H7 (cell line): ENCODE measurements at regions not wholly inside any gene's neighbourhood (a gene's known extent, or its start where the extent isn't known, plus 50 kb on each side); places are given as distances from the start of the nearest gene placed in this dataset.
"Not testable (repeated sequence)": the region's sequence is repeated elsewhere in the genome, so short reads cannot be mapped to it uniquely, and the experiment has no call there.

Experiments
- DNase-seq: peaks from one replicate; pipeline ENCODE4 v3.0.0; 2012
- H3K27me3 ChIP-seq: 2 replicates; pipeline ENCODE4 v1.6.0; 2011; ENCODE audit warnings: mild to moderate bottlenecking, low read length; ENCODE audit not compliant: control insufficient read depth, insufficient read depth
- H3K36me3 ChIP-seq: replicated peaks from 2 replicates; pipeline ENCODE4 v1.5.1; 2011; ENCODE audit warnings: low read length; ENCODE audit not compliant: control insufficient read depth, insufficient read depth
- H3K4me3 ChIP-seq: 2 replicates; pipeline ENCODE4 v1.5.1; 2011; ENCODE audit warnings: low read depth, mild to moderate bottlenecking, control low read depth, low read length, moderate library complexity; ENCODE audit not compliant: insufficient read depth

- Histone ChIP-seq H3K27me3 (peaks cover 30% of the 10 kb centered on the region), H3K4me3 (no peak overlapping the region), H3K36me3 (no peaks in the 10 kb centered on the region)
- no peak for DNase-seq
These were observed 262.5 kb downstream of the CGGBP1 start for GRCh38 chr3:87796137-87796842.

GRCh38 chr3:87795701-87796100 lies 263.1 kb downstream of the CGGBP1 start:
- peaks cover 31% of the 10 kb centered on the region for H3K27me3 ChIP-seq
- DNase-seq = no peak
- no peak overlapping the region for H3K4me3 ChIP-seq
- H3K36me3 ChIP-seq = no peaks in the 10 kb centered on the region

GRCh38 chr3:87793337-87793877 lies 265.4 kb downstream of the CGGBP1 start:
- DNase-seq = no peak
- Histone ChIP-seq H3K4me3 (peak overlapping the region; percentile 62), H3K36me3 (no peaks in the 10 kb centered on the region), H3K27me3 (peaks cover 31% of the 10 kb centered on the region)

GRCh38 chr3:87792534-87793336 lies 266.1 kb downstream of the CGGBP1 start, which contains the start of gene HTR1F:
HTR1F (plus strand) TSS chr3:87792706.
- no peaks in the 10 kb centered on the region for H3K36me3 ChIP-seq
- H3K4me3 ChIP-seq = peak within 1 kb of the TSS; percentile 62
- peak; percentile 75 for DNase-seq
- H3K27me3 ChIP-seq = peaks cover 31% of the 10 kb centered on the region

GRCh38 chr3:87792198-87792533 lies 266.6 kb downstream of the CGGBP1 start:
- no peak for DNase-seq
- Histone ChIP-seq H3K27me3 (peaks cover 31% of the 10 kb centered on the region), H3K4me3 (peak overlapping the region; percentile 62), H3K36me3 (no peaks in the 10 kb centered on the region)

- Histone ChIP-seq H3K4me3 (no peak overlapping the region), H3K36me3 (no peaks in the 10 kb centered on the region), H3K27me3 (peaks cover 31% of the 10 kb centered on the region)
- DNase-seq = no peak
These were observed 267.4 kb downstream of the CGGBP1 start for GRCh38 chr3:87791248-87792027.

GRCh38 chr3:87789049-87789448 lies 269.8 kb downstream of the CGGBP1 start:
- not testable (repeated sequence) for DNase-seq, H3K36me3 ChIP-seq, H3K4me3 ChIP-seq
- peaks cover 28% of the 10 kb centered on the region for H3K27me3 ChIP-seq

GRCh38 chr3:87788516-87788915 lies 270.3 kb downstream of the CGGBP1 start:
- no peak for DNase-seq
- Histone ChIP-seq H3K27me3 (peaks cover 22% of the 10 kb centered on the region), H3K4me3 (no peak overlapping the region), H3K36me3 (no peaks in the 10 kb centered on the region)

GRCh38 chr3:87780811-87781210 lies 278.0 kb downstream of the CGGBP1 start:
- no peaks in the 10 kb centered on the region for H3K36me3 ChIP-seq
- no peaks in the 10 kb centered on the region for H3K27me3 ChIP-seq
- no peak for DNase-seq
- H3K4me3 ChIP-seq = no peak overlapping the region

- no peaks in the 10 kb centered on the region for H3K27me3 ChIP-seq
- no peak overlapping the region for H3K4me3 ChIP-seq
- no peak for DNase-seq
- H3K36me3 ChIP-seq = no peaks in the 10 kb centered on the region
These were observed 279.9 kb downstream of the CGGBP1 start for GRCh38 chr3:87778876-87779275.

GRCh38 chr3:87771337-87772192 lies 287.2 kb downstream of the CGGBP1 start:
- Histone ChIP-seq H3K27me3 (no peaks in the 10 kb centered on the region), H3K36me3 (no peaks in the 10 kb centered on the region), H3K4me3 (no peak overlapping the region)
- peak; percentile 16 for DNase-seq

- H3K27me3 ChIP-seq = no peaks in the 10 kb centered on the region
- no peaks in the 10 kb centered on the region for H3K36me3 ChIP-seq
- DNase-seq = no peak
- H3K4me3 ChIP-seq = no peak overlapping the region
These were observed 292.1 kb downstream of the CGGBP1 start for GRCh38 chr3:87766721-87767120.

- DNase-seq = no peak
- H3K4me3 ChIP-seq = no peak overlapping the region
These were observed 293.5 kb downstream of the CGGBP1 start for GRCh38 chr3:87765256-87765655.

GRCh38 chr3:87761795-87762194 lies 297.0 kb downstream of the CGGBP1 start:
- DNase-seq = no peak
- Histone ChIP-seq H3K4me3 (no peak overlapping the region), H3K36me3 (no peaks in the 10 kb centered on the region), H3K27me3 (no peaks in the 10 kb centered on the region)

More at GRCh38 chr3:87765256-87765655, 293.5 kb downstream of the CGGBP1 start:
- Histone ChIP-seq H3K27me3 (no peaks in the 10 kb centered on the region), H3K36me3 (no peaks in the 10 kb centered on the region)
